PC-3 (cell line): ENCODE measurements at regions not wholly inside any gene's neighbourhood (a gene's known extent, or its start where the extent isn't known, plus 50 kb on each side); places are given as distances from the start of the nearest gene placed in this dataset.

Experiments used
- ATAC-seq: fragments of 200-7000 bp; cut with Tn5 transposase; 2 replicates; pipeline ENCODE4 v1.9.1; 2020; ENCODE audit warnings: mild to moderate bottlenecking, moderate library complexity
- BruUV-seq: library from RNA; stranded (reverse); fragments of 400-500 nt; replicated peaks from 2 replicates; lab custom pipeline; 2021; lab: Mats Ljungman, UMichigan
- CTCF ChIA-PET: fragments of 300-600 bp; sonication (Branson Sonifier 250); formaldehyde crosslinking; loops from one replicate; lab custom pipeline; 2022; ENCODE audit warnings: antibody characterized with exemption; lab: Charles Lee
- POLR2A ChIA-PET: fragments of 300-600 bp; sonication (Branson Sonifier 250); formaldehyde crosslinking; loops from one replicate; lab custom pipeline; 2022; ENCODE audit warnings: antibody characterized with exemption; ENCODE audit not compliant: unreplicated experiment; lab: Charles Lee
- DNase-seq: peaks from one replicate; pipeline ENCODE4 v3.0.0-alpha.2; 2015
- H2AFZ ChIP-seq: fragments of 300-600 bp; sonication (generic); 2 replicates; pipeline ENCODE4 v1.6.0; 2016; ENCODE audit warnings: antibody characterized with exemption, low read length
- H3F3A ChIP-seq: fragments of 300-600 bp; sonication (generic); one replicate; pipeline ENCODE4 v1.6.0; 2017; ENCODE audit warnings: antibody characterized with exemption, low read length, control low read depth, mild to moderate bottlenecking; ENCODE audit not compliant: unreplicated experiment
- H3K27ac ChIP-seq: fragments of 300-600 bp; sonication (generic); 2 replicates; pipeline ENCODE4 v1.5.1; 2016; ENCODE audit warnings: mild to moderate bottlenecking, low read length
- H3K27me3 ChIP-seq: fragments of 300-600 bp; sonication (generic); 2 replicates; pipeline ENCODE4 v1.6.1; 2016; ENCODE audit warnings: low read length, mixed read lengths
- H3K36me3 ChIP-seq: fragments of 300-600 bp; sonication (generic); 2 replicates; pipeline ENCODE4 v1.6.1; 2016; ENCODE audit warnings: low read depth, mixed run types, low read length, mixed read lengths
- H3K4me1 ChIP-seq: fragments of 300-600 bp; sonication (generic); 2 replicates; pipeline ENCODE4 v1.5.1; 2016; ENCODE audit warnings: low read length; ENCODE audit not compliant: insufficient read depth
- H3K4me2 ChIP-seq: fragments of 300-600 bp; sonication (generic); 2 replicates; pipeline ENCODE4 v1.6.0; 2016; ENCODE audit warnings: low read length
- H3K4me3 ChIP-seq: fragments of 300-600 bp; sonication (generic); 2 replicates; pipeline ENCODE4 v1.5.1; 2016; ENCODE audit warnings: mild to moderate bottlenecking, low read length, mixed read lengths
- H3K79me2 ChIP-seq: fragments of 300-600 bp; sonication (generic); 2 replicates; pipeline ENCODE4 v1.6.1; 2017; ENCODE audit warnings: low read length, mixed read lengths
- H3K9ac ChIP-seq: fragments of 300-600 bp; sonication (generic); 2 replicates; pipeline ENCODE4 v1.6.0; 2016; ENCODE audit warnings: mild to moderate bottlenecking, low read length
- H3K9me2 ChIP-seq: fragments of 300-600 bp; sonication (generic); replicated peaks from 2 replicates; pipeline ENCODE4 v1.6.1; 2016; ENCODE audit warnings: mixed run types, low read length, mixed read lengths
- H3K9me3 ChIP-seq: fragments of 300-600 bp; sonication (generic); 2 replicates; pipeline ENCODE4 v1.6.1; 2016; ENCODE audit warnings: low read length, mixed read lengths
- H4K20me1 ChIP-seq: fragments of 300-600 bp; sonication (generic); 2 replicates; pipeline ENCODE4 v1.6.1; 2016; ENCODE audit warnings: low read length, mixed read lengths
- CTCF ChIP-seq: fragments of 300-600 bp; sonication (generic); conservative IDR thresholded peaks from 2 replicates; pipeline ENCODE4 v1.5.1; 2017; ENCODE audit warnings: antibody characterized with exemption, low read depth, mild to moderate bottlenecking, low read length
- EZH2 ChIP-seq: fragments of 300-600 bp; sonication (generic); IDR thresholded peaks from one replicate; pipeline ENCODE4 v1.6.1; 2017; ENCODE audit warnings: antibody characterized with exemption, mild to moderate bottlenecking, low read length; ENCODE audit not compliant: unreplicated experiment
- EZH2phosphoT487 ChIP-seq: fragments of 300-600 bp; sonication (generic); IDR thresholded peaks from 2 replicates; pipeline ENCODE4 v1.6.1; 2018; ENCODE audit warnings: mild to moderate bottlenecking, antibody characterized with exemption, low read length, borderline replicate concordance
- intact Hi-C: fragments of 100-400 bp; cut with micrococcal nuclease; formaldehyde crosslinking; loops from 2 replicates; pipeline ENCODE4 v1.9.0; 2023

GRCh38 chr13:50140153-50140552, 124.9 kb downstream of the KCNRG start:
- H3F3A ChIP-seq: no peaks in the 10 kb centered on the region
- no TSS peak for BruUV-seq
- no peak overlapping the region for H3K27ac ChIP-seq
- ATAC-seq (no peak), DNase-seq (no peak)
- H3K4me1 ChIP-seq: no peaks in the 10 kb centered on the region; the same call in 1 of the 2 replicates
- no peaks in the 10 kb centered on the region for H3K27me3 ChIP-seq
- TF ChIP-seq EZH2: no peak
- no peak for TF ChIP-seq EZH2phosphoT487
- TF ChIP-seq CTCF: no peak
- H3K9ac ChIP-seq: no peak overlapping the region
- H2AFZ ChIP-seq: 0 out of 2 replicates have a peak overlapping the region, but pooled peaks have one; percentile 27
- no peaks in the 10 kb centered on the region for H3K9me2 ChIP-seq
- H3K9me3 ChIP-seq: no peaks in the 10 kb centered on the region
- intact Hi-C loops: no loop called here
- ChIA-PET POLR2A (no interaction called here), CTCF (no interaction called here)
- H3K4me2 ChIP-seq: no peak overlapping the region
- H3K36me3 ChIP-seq: no peaks in the 10 kb centered on the region
- no peaks in the 10 kb centered on the region for H4K20me1 ChIP-seq
- no peak overlapping the region for H3K4me3 ChIP-seq
- no peaks in the 10 kb centered on the region for H3K79me2 ChIP-seq

- intact Hi-C loops: no loop called here
- TF ChIP-seq CTCF: no peak
- TF ChIP-seq EZH2: no peak
- no peak for TF ChIP-seq EZH2phosphoT487
- Histone ChIP-seq H3K27ac (no peak overlapping the region), H3K36me3 (no peaks in the 10 kb centered on the region), H3K4me3 (no peak overlapping the region), H3K27me3 (no peaks in the 10 kb centered on the region), H3K79me2 (no peaks in the 10 kb centered on the region), H3K9me2 (no peaks in the 10 kb centered on the region), H3K9me3 (no peaks in the 10 kb centered on the region), H3K9ac (no peak overlapping the region), H2AFZ (0 out of 2 replicates have a peak overlapping the region, but pooled peaks have one; percentile 19), H3K4me2 (no peak overlapping the region), H4K20me1 (no peaks in the 10 kb centered on the region), H3F3A (no peaks in the 10 kb centered on the region), H3K4me1 (no peaks in the 10 kb centered on the region; the same call in 1 of the 2 replicates)
- DNase-seq (no peak), ATAC-seq (no peak)
- ChIA-PET CTCF (no interaction called here), POLR2A (interaction anchor here (0.7 kb wide), 1 partner anchor 1662 kb away, joined by 3 read pairs; no protein-coding TSS in a partner anchor)
- BruUV-seq: no TSS peak
Observed at GRCh38 chr13:50140581-50141374, 125.5 kb downstream of the KCNRG start.
